GM21786 (cell line): ENCODE measurements at regions not wholly inside any gene's neighbourhood (a gene's known extent, or its start where the extent isn't known, plus 50 kb on each side); places are given as distances from the start of the nearest gene placed in this dataset.
"Not testable (repeated sequence)": the region's sequence is repeated elsewhere in the genome, so short reads cannot be mapped to it uniquely, and the experiment has no call there.

Source experiments
- ATAC-seq: cut with Tn5 transposase; IDR thresholded peaks from one replicate; pipeline ENCODE4 v1.9.1; 2021; ENCODE audit not compliant: unreplicated experiment

GRCh38 chr2:34875091-34875745 lies 1276.1 kb upstream of the FAM98A start:
- no peak for ATAC-seq

- ATAC-seq, result no peak
Measured at GRCh38 chr2:34853646-34854045, 1254.5 kb upstream of the FAM98A start.

- no peak for ATAC-seq
Measured at GRCh38 chr2:34851804-34852203, 1252.7 kb upstream of the FAM98A start.

GRCh38 chr2:34849827-34850226 lies 1250.7 kb upstream of the FAM98A start:
- no peak for ATAC-seq

- ATAC-seq, result no peak
Measured at GRCh38 chr2:34848691-34849090, 1249.6 kb upstream of the FAM98A start.

GRCh38 chr2:34848132-34848531 lies 1249.0 kb upstream of the FAM98A start:
- no peak for ATAC-seq

- ATAC-seq, result no peak
Measured at GRCh38 chr2:34844629-34845028, 1245.5 kb upstream of the FAM98A start.

GRCh38 chr2:34838408-34838807 lies 1239.3 kb upstream of the FAM98A start:
- no peak for ATAC-seq

GRCh38 chr2:34836361-34836760 lies 1237.3 kb upstream of the FAM98A start:
- ATAC-seq, result no peak

GRCh38 chr2:34831096-34831495 lies 1232.0 kb upstream of the FAM98A start:
- no peak for ATAC-seq

- no peak for ATAC-seq
Measured at GRCh38 chr2:34828481-34828880, 1229.4 kb upstream of the FAM98A start.

- no peak for ATAC-seq
Measured at GRCh38 chr2:34827398-34827797, 1228.3 kb upstream of the FAM98A start.

GRCh38 chr2:34825686-34826085 lies 1226.6 kb upstream of the FAM98A start:
- no peak for ATAC-seq

GRCh38 chr2:34822616-34823015 lies 1223.5 kb upstream of the FAM98A start:
- no peak for ATAC-seq

GRCh38 chr2:34815052-34815741 lies 1216.1 kb upstream of the FAM98A start:
- ATAC-seq, result no peak

- no peak for ATAC-seq
Measured at GRCh38 chr2:34810456-34810855, 1211.4 kb upstream of the FAM98A start.

- ATAC-seq, result no peak
Measured at GRCh38 chr2:34808426-34808825, 1209.3 kb upstream of the FAM98A start.

GRCh38 chr2:34806891-34807290 lies 1207.8 kb upstream of the FAM98A start:
- no peak for ATAC-seq

GRCh38 chr2:34806396-34806795 lies 1207.3 kb upstream of the FAM98A start:
- ATAC-seq, result no peak

GRCh38 chr2:34799556-34799955 lies 1200.5 kb upstream of the FAM98A start:
- ATAC-seq, result no peak

- ATAC-seq, result not testable (repeated sequence)
Measured at GRCh38 chr2:34795586-34795985, 1196.5 kb upstream of the FAM98A start.

GRCh38 chr2:34789169-34789568 lies 1190.1 kb upstream of the FAM98A start:
- no peak for ATAC-seq

GRCh38 chr2:34787341-34787740 lies 1188.2 kb upstream of the FAM98A start:
- ATAC-seq, result no peak
